ENCODE measurements at regions not wholly inside any gene's neighbourhood (a gene's known extent, or its start where the extent isn't known, plus 50 kb on each side); places are given as distances from the start of the nearest gene placed in this dataset.

DNA sequence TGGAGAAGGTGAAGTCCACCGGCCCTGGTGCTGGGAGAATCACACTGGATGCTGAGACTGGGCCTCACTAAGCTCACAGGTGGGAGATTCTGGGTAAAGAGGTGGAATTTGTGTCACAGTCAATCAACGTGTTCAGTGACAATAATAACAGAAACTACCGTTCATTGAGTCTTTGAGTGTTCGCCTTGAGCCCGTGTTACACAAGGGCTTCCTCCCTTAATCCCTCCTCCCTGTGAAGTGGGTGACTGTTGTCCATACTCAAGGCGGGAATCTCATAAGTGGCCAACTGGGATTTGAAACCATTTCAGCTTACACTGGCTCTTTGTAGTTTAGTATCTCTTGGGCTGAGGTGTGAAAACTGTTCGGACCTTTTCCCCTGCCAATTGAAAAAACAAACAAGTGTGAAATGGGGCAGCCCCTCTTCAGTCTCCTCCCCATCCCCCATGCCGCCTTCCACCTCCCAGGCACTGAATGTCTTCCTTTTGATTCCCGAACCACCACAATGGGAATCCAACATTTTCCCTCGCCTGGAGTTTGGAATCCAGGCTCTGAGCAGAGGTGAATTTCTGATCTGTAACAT, 502.4 kb downstream of the MIAT start:
- ATAC-seq, result no peak
- TF ChIP-seq CSDC2 (CRISPR knock-in tag; IDR thresholded peaks at IDR 0.05), result no peak
- no peak for TF ChIP-seq ZC3H10 (CRISPR knock-in tag; IDR thresholded peaks at IDR 0.05)
- no peak for TF ChIP-seq ESRRG (CRISPR knock-in tag; IDR thresholded peaks at IDR 0.05)
- TF ChIP-seq SNAI2 (CRISPR knock-in tag; IDR thresholded peaks at IDR 0.05), result no peak
- no peak for TF ChIP-seq RARB (CRISPR knock-in tag; IDR thresholded peaks at IDR 0.05)
- no peak for TF ChIP-seq PPARA (CRISPR knock-in tag; IDR thresholded peaks at IDR 0.05; ENCODE audit: borderline replicate concordance)
- TF ChIP-seq, protein P1, sequence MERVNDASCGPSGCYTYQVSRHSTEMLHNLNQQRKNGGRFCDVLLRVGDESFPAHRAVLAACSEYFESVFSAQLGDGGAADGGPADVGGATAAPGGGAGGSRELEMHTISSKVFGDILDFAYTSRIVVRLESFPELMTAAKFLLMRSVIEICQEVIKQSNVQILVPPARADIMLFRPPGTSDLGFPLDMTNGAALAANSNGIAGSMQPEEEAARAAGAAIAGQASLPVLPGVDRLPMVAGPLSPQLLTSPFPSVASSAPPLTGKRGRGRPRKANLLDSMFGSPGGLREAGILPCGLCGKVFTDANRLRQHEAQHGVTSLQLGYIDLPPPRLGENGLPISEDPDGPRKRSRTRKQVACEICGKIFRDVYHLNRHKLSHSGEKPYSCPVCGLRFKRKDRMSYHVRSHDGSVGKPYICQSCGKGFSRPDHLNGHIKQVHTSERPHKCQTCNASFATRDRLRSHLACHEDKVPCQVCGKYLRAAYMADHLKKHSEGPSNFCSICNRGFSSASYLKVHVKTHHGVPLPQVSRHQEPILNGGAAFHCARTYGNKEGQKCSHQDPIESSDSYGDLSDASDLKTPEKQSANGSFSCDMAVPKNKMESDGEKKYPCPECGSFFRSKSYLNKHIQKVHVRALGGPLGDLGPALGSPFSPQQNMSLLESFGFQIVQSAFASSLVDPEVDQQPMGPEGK (CRISPR knock-in tag; IDR thresholded peaks at IDR 0.05; ENCODE audit: borderline replicate concordance), result no peak
- no peak for TF ChIP-seq OSR1 (CRISPR knock-in tag; IDR thresholded peaks at IDR 0.05)
- TF ChIP-seq ZNF70 (CRISPR knock-in tag; IDR thresholded peaks at IDR 0.05), result no peak
- TF ChIP-seq, protein P2, sequence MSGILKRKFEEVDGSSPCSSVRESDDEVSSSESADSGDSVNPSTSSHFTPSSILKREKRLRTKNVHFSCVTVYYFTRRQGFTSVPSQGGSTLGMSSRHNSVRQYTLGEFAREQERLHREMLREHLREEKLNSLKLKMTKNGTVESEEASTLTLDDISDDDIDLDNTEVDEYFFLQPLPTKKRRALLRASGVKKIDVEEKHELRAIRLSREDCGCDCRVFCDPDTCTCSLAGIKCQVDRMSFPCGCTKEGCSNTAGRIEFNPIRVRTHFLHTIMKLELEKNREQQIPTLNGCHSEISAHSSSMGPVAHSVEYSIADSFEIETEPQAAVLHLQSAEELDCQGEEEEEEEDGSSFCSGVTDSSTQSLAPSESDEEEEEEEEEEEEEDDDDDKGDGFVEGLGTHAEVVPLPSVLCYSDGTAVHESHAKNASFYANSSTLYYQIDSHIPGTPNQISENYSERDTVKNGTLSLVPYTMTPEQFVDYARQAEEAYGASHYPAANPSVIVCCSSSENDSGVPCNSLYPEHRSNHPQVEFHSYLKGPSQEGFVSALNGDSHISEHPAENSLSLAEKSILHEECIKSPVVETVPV (CRISPR knock-in tag; IDR thresholded peaks at IDR 0.05), result no peak
- no peak for TF ChIP-seq ZNF8 (CRISPR knock-in tag; IDR thresholded peaks at IDR 0.05)
- no peak for TF ChIP-seq TSHZ2 (CRISPR knock-in tag; IDR thresholded peaks at IDR 0.05)
- TF ChIP-seq BACH2 (CRISPR knock-in tag; IDR thresholded peaks at IDR 0.05; ENCODE audit: borderline replicate concordance), result no peak
- no peak for TF ChIP-seq TCF4 (CRISPR knock-in tag; IDR thresholded peaks at IDR 0.05; ENCODE audit: borderline replicate concordance)
- no peak for TF ChIP-seq ARNTL (CRISPR knock-in tag; IDR thresholded peaks at IDR 0.05; ENCODE audit: borderline replicate concordance, low read depth)
- no peak for TF ChIP-seq ISL1 (CRISPR knock-in tag; IDR thresholded peaks at IDR 0.05)
- TF ChIP-seq ZFP3 (CRISPR knock-in tag; IDR thresholded peaks at IDR 0.05), result no peak
- TF ChIP-seq POU6F1 (CRISPR knock-in tag; IDR thresholded peaks at IDR 0.05; ENCODE audit: borderline replicate concordance, low read depth), result no peak

GRCh38 chr22:27163162-27164137, 506.1 kb downstream of the MIAT start:
- TF ChIP-seq ZNF565 (CRISPR knock-in tag; conservative IDR thresholded peaks at IDR 0.05; ENCODE audit: low read depth) (no peak), CSDC2 (CRISPR knock-in tag; IDR thresholded peaks at IDR 0.05) (no peak)
- no peak for ATAC-seq

- TF ChIP-seq ZFP3 (CRISPR knock-in tag; IDR thresholded peaks at IDR 0.05), result peak; percentile 94
- TF ChIP-seq ZNF565 (CRISPR knock-in tag; conservative IDR thresholded peaks at IDR 0.05; ENCODE audit: low read depth), result no peak
- no peak for ATAC-seq
These were observed 507.6 kb downstream of the MIAT start for GRCh38 chr22:27164781-27165503.
